ENCODE measurements at regions not wholly inside any gene's neighbourhood (a gene's known extent, or its start where the extent isn't known, plus 50 kb on each side); places are given as distances from the start of the nearest gene placed in this dataset.
A peak's percentile ranks its signal among the peaks of the same experiment; 100 is the strongest.

- H3K4me3 ChIP-seq: no peak overlapping the region
- no peak for DNase-seq
- WGBS, 2 donors: 73 to 81% methylated on average over 5 of the region's 5 CpGs
- TF ChIP-seq POLR2A (IDR thresholded peaks at IDR 0.05): no peak
- TF ChIP-seq POLR2AphosphoS5 (IDR thresholded peaks at IDR 0.05): no peak
- no peak for TF ChIP-seq EP300 (IDR thresholded peaks at IDR 0.05)
- TF ChIP-seq CTCF (IDR thresholded peaks at IDR 0.05): no peak
- H3K27me3 ChIP-seq: no peaks in the 10 kb centered on the region
- H3K9me3 ChIP-seq: no peaks in the 10 kb centered on the region
- H3K4me1 ChIP-seq: no peaks in the 10 kb centered on the region
- no peaks in the 10 kb centered on the region for H3K36me3 ChIP-seq
- no peak overlapping the region for H3K27ac ChIP-seq
- intact Hi-C loops (cut with DNase I): no loop called here
These were observed 579.4 kb upstream of the PFKP start for GRCh38 chr10:2487921-2488320.

- Histone ChIP-seq H3K27me3 (no peaks in the 10 kb centered on the region), H3K4me1 (peaks cover 0 to 10% (median 0%) of the 10 kb centered on the region in 4 donors), H3K4me3 (no peak overlapping the region), H3K27ac (no peak overlapping the region), H3K36me3 (no peaks in the 10 kb centered on the region), H3K9me3 (peaks cover 0 to 7% (median 0%) of the 10 kb centered on the region in 4 donors)
- intact Hi-C loops (cut with DNase I): no loop called here
- TF ChIP-seq POLR2AphosphoS5 (IDR thresholded peaks at IDR 0.05): no peak
- no peak for TF ChIP-seq EP300 (IDR thresholded peaks at IDR 0.05)
- TF ChIP-seq CTCF (IDR thresholded peaks at IDR 0.05): no peak
- TF ChIP-seq POLR2A (IDR thresholded peaks at IDR 0.05): no peak
- no peak for DNase-seq
- WGBS, 2 donors: 63 to 67% methylated on average over 2 of the region's 2 CpGs
These were observed 588.7 kb upstream of the PFKP start for GRCh38 chr10:2478656-2479055.

DNA sequence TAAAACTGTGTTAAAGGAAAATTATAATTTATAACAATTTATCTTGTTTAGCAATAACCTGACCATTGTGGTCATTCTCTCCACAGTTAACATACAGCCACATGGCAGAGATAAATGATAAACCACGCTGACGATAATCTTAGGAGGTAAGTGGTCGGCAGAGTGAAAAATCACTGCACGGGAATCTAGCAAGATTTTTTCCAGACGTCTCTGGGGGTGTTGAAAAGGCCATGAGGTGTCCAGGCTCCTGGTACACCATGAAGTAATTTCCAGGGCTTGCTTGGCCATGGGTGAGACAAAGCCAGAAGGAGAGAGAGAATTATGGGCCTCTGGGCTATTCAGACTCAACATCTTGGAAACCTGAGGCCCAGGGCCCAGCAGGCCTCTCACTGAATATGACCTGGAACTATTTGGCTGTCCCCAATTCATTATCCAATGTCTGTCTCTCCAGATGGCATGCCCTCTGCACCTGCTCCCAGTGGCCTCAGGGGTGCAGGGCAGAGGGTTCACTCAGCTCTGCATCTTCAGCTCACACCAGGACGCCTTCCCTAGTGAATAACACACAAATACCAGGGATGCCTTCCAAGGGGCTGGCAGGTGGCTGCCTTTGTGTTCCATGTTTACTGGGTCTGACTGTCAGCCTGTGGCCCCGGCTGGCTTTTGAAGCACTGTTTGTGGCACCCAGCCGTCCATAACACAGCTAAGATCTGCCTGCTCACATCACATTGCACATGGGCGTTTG lies 590.4 kb upstream of the PFKP start:
- no peak for TF ChIP-seq EP300 (IDR thresholded peaks at IDR 0.05)
- TF ChIP-seq POLR2AphosphoS5 (IDR thresholded peaks at IDR 0.05): no peak
- TF ChIP-seq CTCF (IDR thresholded peaks at IDR 0.05): no peak
- TF ChIP-seq POLR2A (IDR thresholded peaks at IDR 0.05): no peak
- H3K27ac ChIP-seq: peak overlapping the region in 1 of 4 donors; percentile 61
- intact Hi-C loops (cut with DNase I): no loop called here
- H3K4me1 ChIP-seq: peaks cover 0 to 10% (median 0%) of the 10 kb centered on the region in 4 donors
- DNase-seq: no peak
- 78 to 79% methylated on average over 9 of the region's 9 CpGs for WGBS, 2 donors
- H3K36me3 ChIP-seq: no peaks in the 10 kb centered on the region
- H3K9me3 ChIP-seq: peaks cover 0 to 7% (median 0%) of the 10 kb centered on the region in 4 donors
- no peaks in the 10 kb centered on the region for H3K27me3 ChIP-seq
- H3K4me3 ChIP-seq: no peak overlapping the region

DNA sequence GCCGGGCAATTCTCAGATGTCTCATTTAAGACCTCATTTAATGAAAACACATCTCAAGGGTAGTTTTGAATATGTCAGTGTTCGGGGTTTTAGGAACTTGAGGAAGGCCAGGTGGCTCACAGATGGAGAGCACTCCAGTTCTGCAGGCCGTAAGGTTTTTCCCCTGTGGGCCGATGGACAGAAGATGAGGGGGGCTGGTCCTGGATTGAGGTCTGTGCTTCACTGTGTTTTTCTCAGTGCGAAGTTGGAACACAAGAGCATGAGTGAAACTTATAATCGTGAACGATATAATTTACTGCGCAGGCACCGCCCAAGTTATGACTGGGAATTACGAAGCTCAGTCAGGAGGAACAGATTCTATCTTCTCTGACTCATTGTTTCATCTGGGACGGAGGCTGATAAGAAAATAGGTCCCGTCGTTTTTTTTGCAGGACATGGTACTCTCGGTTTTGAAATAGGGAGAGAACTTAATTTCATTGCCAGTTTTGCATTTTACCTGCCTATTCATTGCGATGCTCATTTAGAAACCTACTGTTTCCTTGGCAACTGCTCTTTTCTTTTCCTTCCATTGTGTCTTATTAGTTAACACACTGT lies 591.0 kb upstream of the PFKP start:
- Histone ChIP-seq H3K27me3 (no peaks in the 10 kb centered on the region), H3K4me1 (peaks cover 0 to 10% (median 0%) of the 10 kb centered on the region in 4 donors), H3K27ac (peak overlapping the region in 2 of 4 donors; percentile 1 to 61), H3K4me3 (no peak overlapping the region), H3K9me3 (peaks cover 0 to 7% (median 0%) of the 10 kb centered on the region in 4 donors), H3K36me3 (no peaks in the 10 kb centered on the region)
- DNase-seq: peak; percentile 80
- TF ChIP-seq EP300 (IDR thresholded peaks at IDR 0.05) (no peak), POLR2AphosphoS5 (IDR thresholded peaks at IDR 0.05) (peak in 1 of 4 donors; percentile 47)
- intact Hi-C loops (cut with DNase I): no loop called here
- 74 to 79% methylated on average over 15 of the region's 15 CpGs for WGBS, 2 donors

GRCh38 chr10:2475711-2476217 lies 591.6 kb upstream of the PFKP start:
- Histone ChIP-seq H3K27ac (peak overlapping the region in 2 of 4 donors; percentile 28 to 61), H3K27me3 (no peaks in the 10 kb centered on the region), H3K4me3 (no peak overlapping the region), H3K36me3 (no peaks in the 10 kb centered on the region), H3K9me3 (peaks cover 0 to 7% (median 0%) of the 10 kb centered on the region in 4 donors), H3K4me1 (peaks cover 0 to 10% (median 0%) of the 10 kb centered on the region in 4 donors)
- 64 to 75% methylated on average over 6 of the region's 6 CpGs for WGBS, 2 donors
- intact Hi-C loops (cut with DNase I): no loop called here
- TF ChIP-seq CTCF (IDR thresholded peaks at IDR 0.05): no peak
- TF ChIP-seq EP300 (IDR thresholded peaks at IDR 0.05): peak in 1 of 4 donors; percentile 28
- peak in 1 of 4 donors; percentile 52 for TF ChIP-seq POLR2AphosphoS5 (IDR thresholded peaks at IDR 0.05)
- DNase-seq: peak; percentile 86

All from sigmoid colon (tissue), 6 donors.